GM19023 (cell line): ENCODE measurements at regions not wholly inside any gene's neighbourhood (a gene's known extent, or its start where the extent isn't known, plus 50 kb on each side); places are given as distances from the start of the nearest gene placed in this dataset.
A peak's percentile ranks its signal among the peaks of the same experiment; 100 is the strongest.
"Not testable (repeated sequence)": the region's sequence is repeated elsewhere in the genome, so short reads cannot be mapped to it uniquely, and the experiment has no call there.

Source experiments
- ATAC-seq: cut with Tn5 transposase; IDR thresholded peaks from one replicate; pipeline ENCODE4 v1.9.1; 2021; ENCODE audit warnings: mild to moderate bottlenecking, moderate library complexity; ENCODE audit not compliant: unreplicated experiment

- no peak for ATAC-seq
Measured at GRCh38 chr2:189231719-189232323, 52.3 kb upstream of the COL5A2 start.

GRCh38 chr2:189232759-189233406 is 53.3 kb upstream of the COL5A2 start:
- ATAC-seq: peak; percentile 70

- ATAC-seq: no peak
Measured at GRCh38 chr2:189233527-189233926, 54.0 kb upstream of the COL5A2 start.

GRCh38 chr2:189234991-189235390 is 55.4 kb upstream of the COL5A2 start:
- no peak for ATAC-seq

GRCh38 chr2:189236066-189236465 is 56.5 kb upstream of the COL5A2 start:
- ATAC-seq: no peak

- no peak for ATAC-seq
Measured at GRCh38 chr2:189238903-189239302, 59.3 kb upstream of the COL5A2 start.

GRCh38 chr2:189243843-189244242 is 64.3 kb upstream of the COL5A2 start:
- not testable (repeated sequence) for ATAC-seq

GRCh38 chr2:189247276-189247675 is 67.7 kb upstream of the COL5A2 start:
- no peak for ATAC-seq

GRCh38 chr2:189248141-189248540 is 68.6 kb upstream of the COL5A2 start:
- ATAC-seq: no peak

- no peak for ATAC-seq
Measured at GRCh38 chr2:189249171-189249570, 69.6 kb upstream of the COL5A2 start.

- no peak for ATAC-seq
Measured at GRCh38 chr2:189249901-189250300, 70.3 kb upstream of the COL5A2 start.

GRCh38 chr2:189252991-189253675 is 73.6 kb upstream of the COL5A2 start:
- no peak for ATAC-seq

GRCh38 chr2:189253836-189254235 is 74.3 kb upstream of the COL5A2 start:
- ATAC-seq: no peak

- ATAC-seq: no peak
Measured at GRCh38 chr2:189254268-189254883, 74.8 kb upstream of the COL5A2 start.

GRCh38 chr2:189255711-189256110 is 76.2 kb upstream of the COL5A2 start:
- no peak for ATAC-seq

- ATAC-seq: no peak
Measured at GRCh38 chr2:189258616-189259365, 79.2 kb upstream of the COL5A2 start.

GRCh38 chr2:189260361-189260814 is 80.8 kb upstream of the COL5A2 start:
- ATAC-seq: no peak

- no peak for ATAC-seq
Measured at GRCh38 chr2:189261431-189261841, 81.9 kb upstream of the COL5A2 start.

- ATAC-seq: no peak
Measured at GRCh38 chr2:189261916-189262315, 82.4 kb upstream of the COL5A2 start.

GRCh38 chr2:189265696-189266320 is 86.2 kb upstream of the COL5A2 start:
- no peak for ATAC-seq

- ATAC-seq: no peak
Measured at GRCh38 chr2:189267491-189267890, 87.9 kb upstream of the COL5A2 start.
